ENCODE measurements at regions not wholly inside any gene's neighbourhood (a gene's known extent, or its start where the extent isn't known, plus 50 kb on each side); places are given as distances from the start of the nearest gene placed in this dataset.
"Not testable (repeated sequence)": the region's sequence is repeated elsewhere in the genome, so short reads cannot be mapped to it uniquely, and the experiment has no call there.

DNA sequence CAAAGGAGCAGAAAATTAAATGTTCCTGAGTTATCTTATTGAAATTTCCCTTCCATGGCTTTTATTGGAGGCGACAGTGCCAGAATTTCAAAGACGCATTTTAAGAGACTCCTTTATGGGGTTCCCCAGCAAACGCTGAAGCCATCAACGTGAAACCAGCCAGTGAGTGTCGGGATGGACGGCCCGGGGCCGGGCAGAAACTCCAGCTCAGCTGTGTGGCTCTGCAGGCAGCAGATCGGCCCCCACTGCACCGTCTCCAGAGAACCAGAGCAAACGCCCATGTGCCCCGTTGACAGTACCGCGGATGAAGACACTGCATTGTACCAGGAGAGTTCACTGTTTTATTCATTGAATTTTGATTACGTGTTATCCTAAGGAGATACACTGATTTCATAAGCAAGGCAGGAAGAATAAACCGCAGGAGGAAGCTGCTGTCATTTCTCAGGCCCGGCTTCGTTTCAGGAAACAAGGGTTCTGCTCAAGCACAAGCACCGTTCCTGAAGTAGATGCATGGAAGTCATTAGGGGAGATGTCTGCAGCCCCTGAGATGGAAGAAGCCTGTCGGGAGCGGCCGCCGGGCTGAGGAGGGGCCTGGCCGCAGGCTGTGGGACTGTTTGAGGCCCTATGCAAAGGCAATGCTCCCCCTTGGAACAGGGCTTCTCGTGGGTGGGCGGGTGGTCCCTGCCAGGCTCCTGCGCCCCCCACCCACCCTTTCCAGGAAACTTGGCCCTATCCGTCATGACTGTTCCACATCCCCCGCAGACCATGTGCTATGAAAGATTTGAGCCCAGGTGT is 639.7 kb downstream of the TBC1D22A start:
- no peak for DNase-seq

DNA sequence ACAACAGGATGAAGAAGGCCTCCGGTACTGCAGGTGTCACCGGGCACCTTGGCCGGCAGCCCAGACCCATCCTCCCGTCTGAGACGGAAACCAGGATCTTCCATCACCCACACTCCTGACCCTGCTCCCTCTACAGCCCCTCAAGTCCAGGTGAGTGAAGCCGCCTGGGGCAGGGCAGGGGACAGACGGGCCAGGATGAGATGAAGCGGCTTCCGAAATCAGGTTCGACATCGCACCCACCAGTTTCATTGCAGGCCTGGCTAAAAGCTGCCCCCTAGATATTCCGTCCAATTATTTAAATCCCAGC is 639.1 kb downstream of the TBC1D22A start:
- no peak for DNase-seq

DNA sequence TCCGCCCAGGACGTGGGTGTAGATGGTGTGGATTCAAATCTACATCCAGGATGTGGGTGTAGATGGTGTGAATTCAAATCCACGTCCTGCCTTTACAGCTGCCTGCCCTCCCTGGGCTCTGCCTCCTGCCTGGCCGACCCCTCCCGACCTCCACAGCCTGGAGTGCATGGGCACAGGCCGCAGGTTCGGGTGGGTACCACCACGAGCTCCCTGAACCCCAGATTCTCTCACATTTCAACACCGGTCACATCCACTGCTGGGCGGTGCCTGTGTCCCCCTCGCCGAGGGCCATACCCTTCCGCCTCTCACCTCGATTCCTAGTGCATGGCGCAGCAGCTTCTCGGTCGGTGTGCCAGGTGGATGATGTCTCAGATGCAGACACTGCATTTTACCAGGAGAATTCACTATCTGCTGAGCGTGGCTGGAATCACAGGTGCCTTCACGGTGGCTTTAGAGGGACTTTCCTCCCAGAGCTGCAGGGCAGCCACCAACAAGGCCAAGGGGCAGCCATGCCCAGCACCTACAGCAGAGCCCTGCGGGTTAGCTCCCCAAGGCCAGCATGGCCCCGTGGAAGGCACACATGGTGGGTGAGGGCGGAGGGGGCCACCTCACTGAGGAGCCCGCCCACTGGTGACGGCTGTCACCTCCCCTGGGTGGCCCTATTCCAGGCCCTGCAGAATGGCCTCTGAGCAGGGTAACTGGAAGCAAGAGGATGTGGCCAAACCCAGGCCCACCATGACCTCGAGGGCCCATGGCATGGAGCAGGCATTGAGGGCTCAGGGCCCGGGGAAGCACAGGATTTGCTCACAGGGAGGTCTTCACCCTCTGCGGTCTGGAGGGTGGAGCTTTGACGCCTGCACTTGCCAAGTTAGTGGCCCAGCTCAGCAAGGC is 638.5 kb downstream of the TBC1D22A start:
- DNase-seq = no peak

DNA sequence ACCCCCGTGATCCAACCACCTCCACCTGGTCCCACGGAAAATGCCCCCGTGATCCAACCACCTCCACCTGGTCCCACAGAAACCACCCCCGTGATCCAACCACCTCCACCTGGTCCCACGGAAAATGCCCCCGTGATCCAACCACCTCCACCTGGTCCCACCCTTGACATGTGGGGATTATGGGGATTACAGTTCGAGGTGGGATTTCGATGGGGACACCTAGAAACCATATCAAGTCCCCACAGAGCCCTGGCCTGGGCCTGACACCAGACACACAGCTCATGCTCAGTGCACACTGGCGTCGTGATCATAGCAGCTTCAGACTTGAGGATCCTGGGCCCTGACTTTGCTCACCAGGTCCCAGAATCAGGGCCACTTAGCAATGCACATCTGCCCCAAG is 637.7 kb downstream of the TBC1D22A start:
- DNase-seq = not testable (repeated sequence)

DNA sequence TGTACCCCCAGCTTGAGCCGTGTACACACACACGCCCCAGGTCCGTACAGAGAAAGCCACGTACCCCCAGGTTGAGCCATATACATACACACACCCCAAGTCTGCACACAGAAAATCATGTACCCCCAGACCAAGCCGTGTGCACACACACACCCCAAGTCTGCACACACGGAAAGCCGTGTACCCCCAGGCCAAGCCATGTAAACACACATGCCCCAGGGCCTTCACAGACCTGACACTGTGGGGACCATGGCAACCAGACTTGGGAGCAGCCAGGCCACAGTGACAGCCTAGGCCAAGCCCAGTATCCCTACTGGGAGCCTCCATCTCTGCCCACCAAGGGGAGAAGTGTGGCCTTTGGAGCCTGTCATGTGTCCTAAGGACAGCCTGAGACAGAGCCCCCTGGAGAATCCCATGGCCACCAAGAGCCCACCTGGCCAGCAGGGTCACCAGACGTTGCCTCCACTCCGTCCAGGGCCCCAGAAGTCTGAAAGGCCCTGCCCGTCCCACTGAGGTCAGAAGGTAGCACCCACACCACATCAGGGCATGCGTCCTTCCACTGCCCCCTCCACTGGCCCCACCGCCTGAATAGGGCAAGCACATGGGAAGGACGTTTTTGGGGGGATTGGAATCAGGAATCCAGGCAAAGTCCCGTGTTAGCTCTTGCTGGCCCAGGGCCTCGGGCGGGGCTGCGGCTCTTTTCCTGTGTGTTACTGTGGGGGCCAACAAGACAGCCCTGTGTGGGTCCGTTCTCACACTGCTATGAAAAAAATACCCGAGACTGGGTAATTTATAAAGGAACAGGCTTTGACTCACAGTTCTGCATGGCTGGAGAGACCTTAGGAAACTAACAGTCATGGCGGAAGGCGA is 636.7 kb downstream of the TBC1D22A start:
- no peak for DNase-seq

DNA sequence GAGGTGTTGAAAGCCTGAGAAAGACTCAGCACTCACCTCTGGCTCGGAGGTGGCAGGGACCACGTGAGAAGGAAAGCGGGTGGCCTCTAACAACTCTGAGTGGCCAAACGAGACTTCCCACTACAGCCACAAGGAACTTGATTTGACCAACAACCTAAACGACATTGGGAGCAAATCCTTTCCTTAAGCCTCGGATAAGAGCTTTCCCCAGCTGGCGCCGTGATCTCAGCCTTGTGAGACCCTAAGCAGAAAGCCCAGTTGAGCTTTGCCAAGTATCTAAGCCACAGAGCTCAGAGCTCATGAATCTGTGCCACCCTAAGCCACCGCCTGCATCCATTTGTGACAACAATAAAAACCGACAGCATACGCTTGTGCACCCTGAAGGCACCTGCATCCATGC is 636.0 kb downstream of the TBC1D22A start:
- DNase-seq = no peak

DNA sequence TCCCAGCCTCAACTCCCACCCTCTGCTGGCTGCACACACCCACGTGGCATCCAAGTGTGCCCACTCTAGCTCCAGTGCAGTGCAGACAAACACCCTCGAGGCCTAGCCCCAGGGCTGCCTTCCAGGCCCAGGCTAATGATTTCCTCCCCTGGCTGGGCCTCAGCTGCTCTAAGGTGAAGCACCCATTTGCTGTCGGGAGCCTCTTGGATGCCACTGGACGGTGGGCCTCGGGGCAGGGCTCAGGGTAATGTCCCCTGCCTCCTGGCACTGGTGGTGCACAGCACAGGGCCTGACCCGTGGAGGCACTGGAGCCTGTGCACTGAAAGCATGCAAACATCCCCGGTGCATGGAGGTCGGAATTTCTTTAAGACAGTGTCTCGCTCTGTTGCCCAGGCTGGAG is 635.2 kb downstream of the TBC1D22A start:
- no peak for DNase-seq

DNA sequence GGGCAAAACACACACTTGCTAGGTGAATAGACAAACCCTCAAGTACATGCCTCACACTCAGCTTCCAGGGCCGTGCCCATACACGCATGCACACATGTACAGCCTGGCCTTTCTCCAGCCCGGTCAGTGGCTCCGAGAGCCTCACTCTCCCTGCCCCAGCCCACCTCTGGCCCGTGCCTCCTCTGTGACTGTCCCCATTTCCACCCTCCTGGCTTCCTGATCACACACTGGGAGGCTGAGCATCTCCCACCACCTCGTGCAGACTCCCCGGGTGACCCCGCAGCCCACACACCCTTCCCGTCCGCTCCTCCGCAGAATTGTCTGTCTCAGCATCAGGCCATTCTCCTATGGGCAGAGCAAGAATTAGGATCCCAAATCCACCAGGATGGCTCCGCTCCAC is 634.1 kb downstream of the TBC1D22A start:
- DNase-seq = no peak

DNA sequence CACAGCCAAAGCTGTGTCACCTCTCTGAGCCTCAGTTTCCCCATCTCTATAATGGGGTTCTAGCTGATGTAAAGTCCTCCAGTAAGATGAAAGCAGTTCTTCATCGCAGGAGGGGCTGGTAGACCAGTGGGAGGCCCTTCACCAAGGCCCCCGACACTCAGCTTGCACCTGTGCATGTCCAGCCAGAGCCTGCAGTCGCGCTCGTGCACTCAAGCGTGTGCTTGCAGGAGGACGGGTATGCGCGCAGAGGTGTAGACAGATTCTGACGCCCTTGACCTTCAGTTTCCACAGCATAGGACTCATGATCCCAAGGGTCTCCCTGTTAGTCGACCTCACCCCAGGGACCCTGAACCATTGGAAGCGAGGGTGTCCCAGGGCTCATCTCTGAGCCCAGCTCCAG is 633.7 kb downstream of the TBC1D22A start:
- DNase-seq = no peak

DNA sequence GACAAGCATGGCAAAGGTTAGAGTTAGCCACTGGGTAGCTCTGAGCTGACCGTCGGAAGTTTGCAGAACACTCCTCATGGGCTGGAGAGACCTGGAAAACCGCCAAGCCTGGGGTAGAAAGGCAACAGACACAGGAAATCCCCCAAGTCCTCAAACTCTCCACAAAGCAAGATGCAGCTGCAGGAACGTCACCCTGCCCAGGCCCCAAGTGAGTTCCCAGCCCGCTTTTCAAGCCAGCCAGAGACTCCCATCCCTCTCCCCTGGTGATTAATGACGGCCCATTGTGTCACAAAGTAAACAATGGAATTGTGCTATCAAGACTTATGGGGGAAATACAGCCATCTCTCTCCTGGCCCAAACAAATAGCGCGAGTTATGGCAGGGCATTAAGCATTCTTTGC is 633.0 kb downstream of the TBC1D22A start:
- DNase-seq = no peak

DNA sequence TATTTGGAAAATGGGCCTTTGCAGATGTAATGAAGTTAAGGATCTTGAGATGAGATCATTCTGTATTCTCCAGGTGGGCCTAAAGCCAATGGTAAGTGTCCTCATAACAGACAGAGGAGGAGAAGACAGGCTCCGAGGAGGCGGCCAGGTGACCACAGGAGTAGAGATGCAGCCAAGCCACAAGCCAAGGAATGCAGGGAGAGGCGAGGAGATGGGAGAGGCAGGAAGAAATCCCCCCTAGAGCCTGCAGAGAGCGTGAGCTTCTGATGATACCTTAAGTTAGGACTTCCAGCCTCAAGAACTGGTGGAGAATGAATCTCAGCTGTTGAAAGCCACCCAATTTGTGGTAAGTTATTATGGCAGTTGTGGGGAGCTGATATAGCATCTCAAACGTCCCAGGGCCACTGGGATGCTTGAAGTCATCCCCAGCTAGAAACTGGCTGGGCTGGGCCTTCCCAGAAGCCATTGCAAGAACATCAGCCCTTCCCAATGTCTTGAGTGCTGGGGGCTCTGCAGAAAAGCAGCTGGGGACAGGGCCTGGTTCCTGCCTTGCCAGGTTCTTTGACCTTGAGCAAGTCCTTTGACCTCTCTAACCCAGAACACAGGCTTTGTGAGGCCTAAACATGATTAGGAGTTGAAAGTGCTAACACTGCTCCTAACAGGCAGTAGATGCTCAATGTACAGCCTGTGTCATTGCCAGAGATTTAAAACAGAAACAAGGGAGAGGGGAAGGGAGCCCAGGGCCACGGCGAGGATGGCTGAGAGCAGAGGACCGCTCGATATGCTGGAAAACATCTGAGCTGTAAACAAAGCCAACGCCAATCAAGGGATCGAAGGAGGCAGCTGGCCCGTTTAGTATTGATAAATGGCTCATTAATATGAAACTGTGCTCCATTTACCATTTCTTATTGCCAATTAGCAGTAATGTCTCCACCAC is 632.3 kb downstream of the TBC1D22A start:
- no peak for DNase-seq

DNA sequence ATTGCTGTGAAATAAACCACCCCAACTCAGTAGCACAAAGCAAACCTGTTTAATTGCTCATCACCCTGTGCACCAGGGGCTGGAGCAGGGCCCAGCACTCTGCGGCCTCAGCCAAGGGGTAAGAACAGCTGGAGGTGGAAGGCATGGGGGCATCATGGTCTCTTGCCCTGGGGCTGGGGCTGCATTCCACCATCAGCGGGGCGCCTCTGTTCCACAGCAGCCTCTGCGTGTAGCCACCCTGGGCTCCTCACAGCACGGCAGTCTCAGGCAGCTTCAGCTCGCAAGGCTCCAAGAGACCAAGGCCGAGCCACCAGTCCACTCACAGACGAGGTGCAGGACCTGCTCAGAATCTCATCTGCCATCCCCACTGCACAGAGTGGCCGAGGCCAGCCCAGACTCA is 630.7 kb downstream of the TBC1D22A start:
- DNase-seq = no peak

DNA sequence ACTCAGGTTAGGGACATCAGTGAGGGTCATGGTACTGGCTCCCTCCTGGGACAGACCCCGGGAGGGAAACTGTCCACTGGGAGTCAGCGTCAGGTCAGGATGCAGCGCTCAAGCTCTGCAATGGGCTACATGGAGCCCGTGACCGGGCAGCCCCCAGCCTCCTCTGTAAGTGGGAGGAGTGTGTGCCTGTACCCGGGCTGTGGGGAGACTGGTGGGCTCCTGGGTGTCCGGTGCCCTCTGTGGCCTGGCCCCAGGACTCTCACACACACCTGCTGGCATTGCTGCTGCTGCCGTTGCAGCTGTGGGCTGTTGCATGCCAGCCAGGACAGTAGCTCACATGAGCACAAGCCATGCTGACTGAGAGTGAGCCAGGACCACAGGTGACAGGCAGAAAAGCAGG is 630.3 kb downstream of the TBC1D22A start:
- no peak for DNase-seq

DNA sequence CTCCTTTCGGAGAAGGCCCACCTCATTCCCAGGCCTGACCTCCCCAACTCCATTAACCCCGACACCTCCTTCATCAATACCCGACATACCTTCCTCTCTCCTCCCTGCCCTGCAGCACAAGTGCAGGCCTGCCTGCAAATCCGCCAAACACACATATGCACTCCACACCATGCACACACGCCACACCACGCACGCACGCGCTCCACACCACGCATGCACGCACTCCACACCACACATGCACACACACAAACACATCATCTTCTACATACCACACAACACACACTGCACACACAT is 629.6 kb downstream of the TBC1D22A start:
- DNase-seq = no peak

DNA sequence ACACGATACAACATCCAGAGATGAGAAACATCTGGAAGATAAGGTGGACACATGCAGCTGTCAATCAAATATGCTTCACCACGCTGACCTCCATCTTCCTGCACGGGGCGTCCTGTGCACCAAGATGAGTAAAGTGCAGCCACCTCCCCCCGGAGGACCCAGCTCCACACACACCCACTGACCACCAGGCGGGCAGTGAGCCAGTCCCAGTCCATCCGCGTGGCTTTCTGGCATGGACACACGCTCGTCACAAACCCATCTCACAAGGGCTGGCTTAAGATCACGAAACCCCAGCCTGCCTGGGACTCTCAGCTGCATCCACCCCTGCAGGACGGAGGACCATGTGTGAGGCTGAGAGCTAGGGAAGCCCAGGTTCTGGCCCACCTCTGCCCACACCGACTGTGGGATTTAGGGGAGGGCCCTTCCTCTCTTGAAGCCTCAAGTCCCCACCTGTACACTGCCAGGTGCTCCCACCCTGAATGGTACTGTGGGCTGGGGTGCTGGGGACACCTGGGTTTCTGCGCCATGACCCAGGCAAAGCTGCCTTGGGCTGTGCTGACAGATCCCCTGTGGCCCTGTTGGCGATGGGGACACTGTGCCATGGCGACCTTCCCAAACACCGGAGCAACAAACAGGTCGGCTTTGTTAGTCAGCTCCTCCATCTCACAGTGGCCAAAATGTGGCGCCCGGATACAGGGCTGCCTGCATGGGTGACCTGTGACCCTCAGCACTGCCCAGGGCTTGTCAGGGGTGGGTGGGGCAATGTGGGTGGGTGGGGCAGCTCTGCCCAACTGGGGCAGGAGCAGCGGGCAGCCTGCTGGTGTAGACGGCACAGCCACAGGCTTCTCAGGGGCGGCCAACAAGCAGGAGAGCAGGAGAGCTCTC is 629.0 kb downstream of the TBC1D22A start:
- no peak for DNase-seq

DNA sequence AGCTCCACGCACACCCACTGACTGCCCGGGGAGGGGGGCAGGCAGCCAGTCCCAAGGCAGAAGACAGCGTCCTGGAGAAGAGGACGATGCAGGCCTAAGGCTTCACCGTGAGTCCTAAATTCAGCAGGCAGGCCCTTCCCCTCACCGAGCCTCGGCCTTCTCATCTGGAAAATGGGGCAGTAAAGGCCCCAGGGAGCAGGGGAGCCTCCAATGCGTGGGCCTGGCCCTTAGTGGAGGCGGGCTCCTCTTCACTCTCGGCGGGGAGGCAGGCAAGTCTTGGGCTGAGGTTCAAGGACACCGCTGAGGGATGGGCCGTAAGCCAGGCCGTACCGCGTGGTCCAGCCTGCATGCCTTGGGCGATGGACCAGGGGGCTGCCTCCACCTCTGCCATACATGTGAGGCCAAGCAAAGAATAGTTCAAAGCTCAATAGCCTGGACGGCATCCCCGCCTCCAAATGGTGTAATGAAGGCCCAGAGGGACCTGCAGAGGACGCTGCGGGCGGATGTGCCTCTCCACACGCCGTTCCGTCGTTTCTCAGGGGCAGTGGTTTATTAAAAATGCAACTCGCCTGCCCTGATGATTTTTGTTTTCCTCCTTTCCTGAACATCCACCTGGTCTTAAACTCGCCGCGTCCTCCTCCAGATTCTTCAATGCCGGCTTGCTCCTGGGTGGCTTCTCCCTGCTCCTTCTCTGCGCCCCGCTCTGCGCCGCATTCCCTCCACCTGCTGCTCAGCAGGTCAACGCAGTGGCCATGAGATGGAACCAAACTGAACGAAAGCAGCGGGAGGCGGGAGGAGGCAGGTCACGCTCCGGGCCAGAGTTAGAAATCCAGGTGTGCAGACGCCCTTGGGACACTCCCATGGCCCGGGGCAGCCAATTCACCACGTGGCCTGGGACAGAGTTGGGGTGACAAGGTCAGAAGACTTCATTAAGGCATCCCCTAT is 627.8 kb downstream of the TBC1D22A start:
- DNase-seq = no peak

DNA sequence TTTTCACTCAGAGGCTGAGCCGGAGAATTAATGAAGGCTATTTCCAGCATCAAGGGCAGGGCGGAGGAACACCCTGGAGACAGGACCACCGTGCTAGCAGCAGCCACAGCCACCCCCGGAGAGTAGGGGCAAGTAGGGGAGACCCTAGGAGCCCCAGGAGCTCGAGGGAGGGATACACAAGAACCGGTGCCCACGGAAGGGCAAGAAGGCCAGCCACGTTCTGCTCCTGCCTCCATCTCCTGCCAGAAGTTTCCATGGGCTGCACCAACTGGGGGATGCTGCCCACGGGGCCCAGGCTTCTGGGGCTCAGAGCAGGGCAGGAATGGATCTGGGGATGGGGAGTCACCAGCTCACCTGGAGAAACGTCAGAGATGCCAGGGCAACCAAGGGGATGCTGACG is 626.8 kb downstream of the TBC1D22A start:
- no peak for DNase-seq

DNA sequence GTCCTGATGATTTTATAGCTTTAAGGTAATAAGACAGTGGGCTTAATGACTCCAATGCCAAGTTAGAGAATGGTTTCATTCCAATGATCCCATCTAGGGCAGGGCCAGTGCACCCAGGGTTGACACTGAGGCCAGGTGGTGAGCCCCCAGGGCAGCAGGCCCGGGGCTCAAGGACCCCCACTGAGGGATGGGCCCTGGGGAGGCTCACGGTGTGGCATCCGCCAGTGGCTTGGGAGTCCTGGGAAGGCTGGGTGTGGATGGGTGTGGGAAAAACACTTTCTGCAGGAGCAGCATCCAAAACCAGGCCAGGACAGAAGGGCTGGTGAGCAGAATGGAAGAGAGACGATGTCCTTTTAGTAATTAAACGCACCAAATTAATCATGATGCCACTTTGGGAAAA is 626.3 kb downstream of the TBC1D22A start:
- DNase-seq = no peak

DNA sequence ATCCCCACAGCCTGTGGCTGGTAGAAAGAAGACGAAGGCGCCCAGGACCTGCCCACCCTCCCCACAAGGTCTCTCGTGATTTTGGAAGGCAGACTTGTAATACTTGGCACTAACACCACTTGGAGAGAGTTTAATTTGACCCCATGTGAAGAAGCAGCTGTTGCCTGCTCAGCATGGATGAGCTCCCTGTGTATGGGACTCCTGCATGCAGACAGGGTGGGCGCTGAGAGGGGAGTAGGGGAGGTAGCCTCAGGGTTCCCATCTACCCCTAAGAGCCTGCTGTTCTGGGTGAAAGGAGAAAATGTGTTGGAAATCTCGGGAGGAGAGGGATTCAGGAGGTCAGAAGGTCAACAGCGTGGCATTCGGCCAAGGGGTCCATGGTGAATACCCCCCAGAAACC is 625.9 kb downstream of the TBC1D22A start:
- DNase-seq = no peak
